WTC11 (cell line): ENCODE measurements at regions not wholly inside any gene's neighbourhood (a gene's known extent, or its start where the extent isn't known, plus 50 kb on each side); places are given as distances from the start of the nearest gene placed in this dataset.

Experiments
- PREB ChIP-seq: sonication (generic); formaldehyde crosslinking; IDR thresholded peaks from 2 replicates; pipeline ENCODE4 v1.8.1; 2022; ENCODE audit warnings: mild to moderate bottlenecking, missing genetic modification reagents, moderate library complexity, borderline replicate concordance
- TCF7 ChIP-seq: sonication (generic); formaldehyde crosslinking; IDR thresholded peaks from 2 replicates; pipeline ENCODE4 v1.8.0; 2022; ENCODE audit warnings: mild to moderate bottlenecking, low read depth, missing genetic modification reagents, moderate library complexity
- USF2 ChIP-seq: sonication (generic); formaldehyde crosslinking; IDR thresholded peaks from 2 replicates; pipeline ENCODE4 v1.8.1; 2023; ENCODE audit warnings: mild to moderate bottlenecking, missing genetic modification reagents, moderate library complexity
- TF ChIP-seq, protein P1 (sequence below): fragments of 200-600 bp; IDR thresholded peaks from 2 replicates; pipeline ENCODE4 v1.8.0; 2022; ENCODE audit warnings: antibody characterized with exemption

DNA sequence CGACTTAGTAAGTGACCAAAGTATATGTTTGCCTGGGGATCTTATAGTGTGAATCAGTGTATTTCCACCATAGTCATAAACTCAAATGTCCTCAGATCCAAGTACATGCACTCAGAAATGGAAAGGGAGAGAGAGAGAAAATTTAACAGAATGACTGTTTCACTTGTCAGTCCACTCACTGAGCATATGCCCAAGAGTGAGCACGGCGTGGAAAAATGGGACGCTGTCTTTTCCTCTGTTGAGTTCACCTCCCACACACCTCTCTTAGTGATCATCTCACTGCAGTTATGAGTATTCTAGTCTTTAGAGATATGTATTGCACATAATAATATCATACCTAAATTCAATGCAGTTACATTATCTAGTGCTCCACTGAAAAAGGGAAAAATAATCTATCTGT, 156.8 kb upstream of the PRMT6 start:
- TF ChIP-seq PREB: no peak
- TF ChIP-seq, protein P1, sequence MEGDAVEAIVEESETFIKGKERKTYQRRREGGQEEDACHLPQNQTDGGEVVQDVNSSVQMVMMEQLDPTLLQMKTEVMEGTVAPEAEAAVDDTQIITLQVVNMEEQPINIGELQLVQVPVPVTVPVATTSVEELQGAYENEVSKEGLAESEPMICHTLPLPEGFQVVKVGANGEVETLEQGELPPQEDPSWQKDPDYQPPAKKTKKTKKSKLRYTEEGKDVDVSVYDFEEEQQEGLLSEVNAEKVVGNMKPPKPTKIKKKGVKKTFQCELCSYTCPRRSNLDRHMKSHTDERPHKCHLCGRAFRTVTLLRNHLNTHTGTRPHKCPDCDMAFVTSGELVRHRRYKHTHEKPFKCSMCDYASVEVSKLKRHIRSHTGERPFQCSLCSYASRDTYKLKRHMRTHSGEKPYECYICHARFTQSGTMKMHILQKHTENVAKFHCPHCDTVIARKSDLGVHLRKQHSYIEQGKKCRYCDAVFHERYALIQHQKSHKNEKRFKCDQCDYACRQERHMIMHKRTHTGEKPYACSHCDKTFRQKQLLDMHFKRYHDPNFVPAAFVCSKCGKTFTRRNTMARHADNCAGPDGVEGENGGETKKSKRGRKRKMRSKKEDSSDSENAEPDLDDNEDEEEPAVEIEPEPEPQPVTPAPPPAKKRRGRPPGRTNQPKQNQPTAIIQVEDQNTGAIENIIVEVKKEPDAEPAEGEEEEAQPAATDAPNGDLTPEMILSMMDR: no peak
- no peak for TF ChIP-seq USF2 (CRISPR knock-in tag)
- TF ChIP-seq TCF7 (CRISPR knock-in tag): no peak
